Ascending aorta (tissue), 2 donors: ENCODE measurements at regions not wholly inside any gene's neighbourhood (a gene's known extent, or its start where the extent isn't known, plus 50 kb on each side); places are given as distances from the start of the nearest gene placed in this dataset.

Experiments
- DNase-seq, 2 donors: peaks; one replicate each; pipeline ENCODE4 v3.0.0-alpha.2; 2019; ENCODE audit warnings: low spot score in 2 of 2
- H3K27ac ChIP-seq, 2 donors: fragments of 200-600 bp; sonication (generic); one replicate each; pipeline ENCODE4 v1.5.1; 2016 to 2017; ENCODE audit warnings: mild to moderate bottlenecking in 1 of 2
- H3K27me3 ChIP-seq: fragments of 200-600 bp; sonication (generic); one replicate; pipeline ENCODE4 v1.5.1; 2017
- H3K36me3 ChIP-seq, 2 donors: fragments of 200-600 bp; sonication (generic); one replicate each; pipeline ENCODE4 v1.5.1; 2016
- H3K4me1 ChIP-seq, 2 donors: fragments of 200-600 bp; sonication (generic); one replicate each; pipeline ENCODE4 v1.5.1; 2016 to 2017; ENCODE audit warnings: mild to moderate bottlenecking in 1 of 2
- H3K4me3 ChIP-seq, 2 donors: fragments of 200-600 bp; sonication (generic); one replicate each; pipeline ENCODE4 v1.5.1; 2016 to 2017; ENCODE audit warnings: mild to moderate bottlenecking in 1 of 2
- H3K9me3 ChIP-seq, 2 donors: fragments of 200-600 bp; sonication (generic); one replicate each; pipeline ENCODE4 v1.5.1; 2016
- CTCF ChIP-seq, 3 experiments: fragments of 200-600 bp in 2 of 3; fragments of 450-650 bp in 1 of 3; sonication (generic) in 2 of 3; IDR thresholded peaks; one replicate each; pipeline ENCODE4 v1.5.1; 2016 to 2019; ENCODE audit warnings: antibody characterized with exemption in 3 of 3, mild to moderate bottlenecking in 1 of 3, moderate library complexity in 1 of 3
- intact Hi-C: fragments of 100-400 bp; cut with DNase I; formaldehyde crosslinking; loops from one replicate; pipeline ENCODE4 v1.15.1; 2023

GRCh38 chr1:56382929-56383328, 196.4 kb downstream of the PLPP3 start:
- no peak for DNase-seq
- TF ChIP-seq CTCF (IDR thresholded peaks at IDR 0.05): no peak
- Histone ChIP-seq H3K9me3 (no peaks in the 10 kb centered on the region), H3K36me3 (no peaks in the 10 kb centered on the region), H3K27ac (no peak overlapping the region), H3K27me3 (no peaks in the 10 kb centered on the region), H3K4me1 (no peaks in the 10 kb centered on the region), H3K4me3 (no peak overlapping the region)
- intact Hi-C loops: no loop called here

- intact Hi-C loops: no loop called here
- no peak for TF ChIP-seq CTCF (IDR thresholded peaks at IDR 0.05)
- Histone ChIP-seq H3K27me3 (no peaks in the 10 kb centered on the region), H3K9me3 (no peaks in the 10 kb centered on the region), H3K4me1 (peaks cover 0 to 13% of the 10 kb centered on the region in 2 donors), H3K36me3 (no peaks in the 10 kb centered on the region), H3K4me3 (no peak overlapping the region), H3K27ac (no peak overlapping the region)
- no peak for DNase-seq
Observed at GRCh38 chr1:56380531-56380930, 198.8 kb downstream of the PLPP3 start.

GRCh38 chr1:56378341-56379070, 200.9 kb downstream of the PLPP3 start:
- intact Hi-C loops: loop anchor here (5.0 kb wide), 1 partner anchor 204 kb away; no protein-coding TSS in a partner anchor
- Histone ChIP-seq H3K4me3 (no peak overlapping the region), H3K27ac (peak overlapping the region in 1 of 2 donors; percentile 17), H3K27me3 (no peaks in the 10 kb centered on the region), H3K9me3 (no peaks in the 10 kb centered on the region), H3K4me1 (peaks cover 7 to 28% of the 10 kb centered on the region in 2 donors), H3K36me3 (no peaks in the 10 kb centered on the region)
- no peak for TF ChIP-seq CTCF (IDR thresholded peaks at IDR 0.05)
- no peak for DNase-seq

GRCh38 chr1:56377431-56377830, 201.9 kb downstream of the PLPP3 start:
- Histone ChIP-seq H3K4me1 (peaks cover 7 to 30% of the 10 kb centered on the region in 2 donors), H3K36me3 (no peaks in the 10 kb centered on the region), H3K9me3 (no peaks in the 10 kb centered on the region), H3K4me3 (no peak overlapping the region), H3K27me3 (no peaks in the 10 kb centered on the region), H3K27ac (peak overlapping the region; percentile 17 to 71)
- intact Hi-C loops: loop anchor here (5.0 kb wide), 1 partner anchor 205 kb away; no protein-coding TSS in a partner anchor
- TF ChIP-seq CTCF (IDR thresholded peaks at IDR 0.05): no peak
- no peak for DNase-seq

GRCh38 chr1:56376188-56376984, 203.0 kb downstream of the PLPP3 start:
- no peaks in the 10 kb centered on the region for H3K9me3 ChIP-seq
- peak; percentile 40 to 89 for DNase-seq
- H3K4me3 ChIP-seq: no peak overlapping the region
- intact Hi-C loops: loop anchor here (5.0 kb wide), 1 partner anchor 206 kb away; no protein-coding TSS in a partner anchor
- no peaks in the 10 kb centered on the region for H3K36me3 ChIP-seq
- TF ChIP-seq CTCF (IDR thresholded peaks at IDR 0.05): no peak
- peaks cover 7 to 30% of the 10 kb centered on the region in 2 donors for H3K4me1 ChIP-seq
- H3K27me3 ChIP-seq: no peaks in the 10 kb centered on the region
- peak overlapping the region; percentile 64 to 71 for H3K27ac ChIP-seq
